ENCODE measurements at regions not wholly inside any gene's neighbourhood (a gene's known extent, or its start where the extent isn't known, plus 50 kb on each side); places are given as distances from the start of the nearest gene placed in this dataset.

- H2AK5ac ChIP-seq (ENCODE audit: low read depth, low read length) = no peak overlapping the region
- peaks cover 0 to 8% of the 10 kb centered on the region in 2 experiments for H4K20me1 ChIP-seq (replicated peaks in 1 of 2; ENCODE audit: control insufficient read depth in 1 of 2, insufficient read depth in 2 of 2, low read length in 2 of 2)
- H3K4me2 ChIP-seq (ENCODE audit: insufficient read depth in 1 of 2, low read depth in 2 of 2, low read length in 2 of 2) = no peak overlapping the region
- DNase-seq (ENCODE audit: low read depth in 1 of 2, low spot score in 2 of 2) = peak in 1 of 2 experiments; percentile 11
- peaks cover 0 to 7% (median 5%) of the 10 kb centered on the region in 4 experiments; a peak in 4 of 7 replicates for H3K27me3 ChIP-seq (replicated peaks in 1 of 4; ENCODE audit: control insufficient read depth in 3 of 4, extremely low read depth in 1 of 4, insufficient read depth in 3 of 4, low read length in 3 of 4)
- FAIRE-seq = no peak
- no peak overlapping the region for H2BK5ac ChIP-seq (ENCODE audit: low read depth, low read length)
- no peak overlapping the region for H4K8ac ChIP-seq (ENCODE audit: extremely low read depth, insufficient read depth, low read length)
- H3K4ac ChIP-seq (replicated peaks; ENCODE audit: insufficient read length, low read depth, low read length) = no peak overlapping the region
- ChIA-PET POLR2A (ENCODE audit: partially characterized antibody) (interaction anchor here (1.6 kb wide), 1 partner anchor 38 kb away, joined by 4 read pairs; no protein-coding TSS in a partner anchor), CTCF (ENCODE audit: partially characterized antibody) (interaction anchor here (0.5 to 1.6 kb wide), 3 partner anchors 19 to 192 kb away, joined by 3 to 4 read pairs (median 3); no protein-coding TSS in a partner anchor)
- H3K23ac ChIP-seq (ENCODE audit: insufficient read length) = no peak overlapping the region
- H4K5ac ChIP-seq (ENCODE audit: insufficient read length, low read depth, low read length) = no peak overlapping the region
- H2BK12ac ChIP-seq (ENCODE audit: low read depth, low read length) = no peak overlapping the region
- H3K23me2 ChIP-seq (ENCODE audit: low read depth, low read length) = peaks cover 9% of the 10 kb centered on the region; the same call in 1 of the 2 replicates
- no peaks in the 10 kb centered on the region for H3K36me3 ChIP-seq (ENCODE audit: control insufficient read depth in 2 of 4, insufficient read depth in 4 of 4, low read length in 3 of 4)
- no peak overlapping the region for H3K56ac ChIP-seq (replicated peaks; ENCODE audit: insufficient read length, low read depth, low read length)
- no peak overlapping the region for H3K18ac ChIP-seq (ENCODE audit: extremely low read depth, low read length)
- no peak overlapping the region for H3K4me3 ChIP-seq (ENCODE audit: extremely low read depth in 1 of 4, insufficient read depth in 2 of 4, low read depth in 3 of 4, low read length in 4 of 4)
- H3K4me1 ChIP-seq (replicated peaks in 1 of 4; ENCODE audit: control insufficient read depth in 3 of 4, insufficient read depth in 4 of 4, low read length in 3 of 4) = peaks cover 0 to 10% (median 3%) of the 10 kb centered on the region in 4 experiments; a peak in 4 of 7 replicates
- no peak overlapping the region for H3K9ac ChIP-seq (replicated peaks in 1 of 4; ENCODE audit: extremely low read depth in 1 of 4, low read depth in 3 of 4, low read length in 3 of 4)
- no peak overlapping the region for H3K14ac ChIP-seq (ENCODE audit: insufficient read length)
- H2BK20ac ChIP-seq (ENCODE audit: low read length) = no peak overlapping the region
- WGBS, 2 experiments (ENCODE audit: extremely low coverage in 1 of 2, insufficient coverage in 1 of 2, insufficient read length in 1 of 2, insufficient replicate concordance in 2 of 2, low coverage in 1 of 2, low lambda C conversion rate in 2 of 2, missing lambda C conversion rate in 1 of 2) = 88% methylated on average over 5 of the region's 5 CpGs; no CpG with 5 or more reads in 1 of the 2 experiments
- H2BK15ac ChIP-seq (ENCODE audit: low read length) = no peak overlapping the region
- no peak overlapping the region for H2AFZ ChIP-seq (ENCODE audit: low read length)
- no peak overlapping the region for H2BK120ac ChIP-seq (replicated peaks; ENCODE audit: low read depth, low read length)
- no peak for TF ChIP-seq BRCA1 (IDR thresholded peaks at IDR 0.05; ENCODE audit: low read depth, low read length)
- no peak for TF ChIP-seq BACH1 (IDR thresholded peaks at IDR 0.05; ENCODE audit: low read length)
- no peak for TF ChIP-seq SP1 (IDR thresholded peaks at IDR 0.05; ENCODE audit: low read depth, low read length)
- no peak for TF ChIP-seq HDAC6 (IDR thresholded peaks at IDR 0.05; ENCODE audit: low read depth, low read length)
- no peak for TF ChIP-seq MAFK (IDR thresholded peaks at IDR 0.05; ENCODE audit: low read depth, low read length)
- TF ChIP-seq TAF1 (IDR thresholded peaks at IDR 0.05; ENCODE audit: low read depth, low read length) = no peak
- no peak for TF ChIP-seq CHD2 (IDR thresholded peaks at IDR 0.05; ENCODE audit: low read length)
- H3K79me1 ChIP-seq (ENCODE audit: low read depth, low read length) = no peaks in the 10 kb centered on the region; the same call in 1 of the 2 replicates
- no peak overlapping the region for H3K27ac ChIP-seq (ENCODE audit: low read depth, low read length)
- no peaks in the 10 kb centered on the region; a peak in 1 of 4 replicates for H3K9me3 ChIP-seq (ENCODE audit: insufficient read depth in 2 of 2, low read depth in 1 of 2, low read length in 1 of 2)
- no peaks in the 10 kb centered on the region for H3K79me2 ChIP-seq (ENCODE audit: control insufficient read depth in 1 of 2, insufficient read depth in 2 of 2, low read length in 2 of 2)
- no peak overlapping the region for H4K91ac ChIP-seq (replicated peaks; ENCODE audit: insufficient read length, low read length)
Measured at GRCh38 chr16:47849736-47850135, 306.1 kb downstream of the ABCC12 start.
